DND-41 (cell line): ENCODE measurements at regions not wholly inside any gene's neighbourhood (a gene's known extent, or its start where the extent isn't known, plus 50 kb on each side); places are given as distances from the start of the nearest gene placed in this dataset.

ENCODE experiments used
- CTCF ChIP-seq: IDR thresholded peaks from 2 replicates; pipeline ENCODE4 v1.5.1; 2012; ENCODE audit warnings: borderline replicate concordance, low read length, moderate library complexity, mild to moderate bottlenecking; ENCODE audit not compliant: poor library complexity, severe bottlenecking; ENCODE audit errors: extremely low read depth
- EZH2 ChIP-seq: IDR thresholded peaks from 3 replicates; pipeline ENCODE4 v1.6.1; 2012; ENCODE audit warnings: borderline replicate concordance, low read depth, mild to moderate bottlenecking, moderate library complexity, low read length, inconsistent platforms; ENCODE audit not compliant: severe bottlenecking

- TF ChIP-seq CTCF: no peak
- TF ChIP-seq EZH2: no peak
Observed at GRCh38 chr2:234247453-234248180, 197.1 kb downstream of the SPP2 start.
